H1 (cell line): ENCODE measurements at regions not wholly inside any gene's neighbourhood (a gene's known extent, or its start where the extent isn't known, plus 50 kb on each side); places are given as distances from the start of the nearest gene placed in this dataset.

Source experiments
- EP300 ChIP-seq, 2 experiments: IDR thresholded peaks; 1 replicate in 1 of 2; 2 replicates in 1 of 2; pipeline ENCODE4 v1.6.1; 2011 to 2012; ENCODE audit warnings: low read depth in 2 of 2, low read length in 2 of 2, mild to moderate bottlenecking in 2 of 2, borderline replicate concordance in 1 of 2, inconsistent platforms in 1 of 2, moderate library complexity in 1 of 2
- RFX5 ChIP-seq: IDR thresholded peaks from 2 replicates; pipeline ENCODE4 v1.6.1; 2011; ENCODE audit warnings: low read depth, low read length, improper control_type of control experiment, borderline replicate concordance
- SIX5 ChIP-seq: IDR thresholded peaks from 2 replicates; pipeline ENCODE4 v1.6.1; 2011; ENCODE audit warnings: mild to moderate bottlenecking, low read depth, low read length
- YY1 ChIP-seq: IDR thresholded peaks from 2 replicates; pipeline ENCODE4 v1.6.1; 2011; ENCODE audit warnings: low read depth, mild to moderate bottlenecking, low read length
- TF ChIP-seq, protein P1 (sequence below): IDR thresholded peaks from 2 replicates; pipeline ENCODE4 v1.6.1; 2011; ENCODE audit warnings: low read length, improper control_type of control experiment

DNA sequence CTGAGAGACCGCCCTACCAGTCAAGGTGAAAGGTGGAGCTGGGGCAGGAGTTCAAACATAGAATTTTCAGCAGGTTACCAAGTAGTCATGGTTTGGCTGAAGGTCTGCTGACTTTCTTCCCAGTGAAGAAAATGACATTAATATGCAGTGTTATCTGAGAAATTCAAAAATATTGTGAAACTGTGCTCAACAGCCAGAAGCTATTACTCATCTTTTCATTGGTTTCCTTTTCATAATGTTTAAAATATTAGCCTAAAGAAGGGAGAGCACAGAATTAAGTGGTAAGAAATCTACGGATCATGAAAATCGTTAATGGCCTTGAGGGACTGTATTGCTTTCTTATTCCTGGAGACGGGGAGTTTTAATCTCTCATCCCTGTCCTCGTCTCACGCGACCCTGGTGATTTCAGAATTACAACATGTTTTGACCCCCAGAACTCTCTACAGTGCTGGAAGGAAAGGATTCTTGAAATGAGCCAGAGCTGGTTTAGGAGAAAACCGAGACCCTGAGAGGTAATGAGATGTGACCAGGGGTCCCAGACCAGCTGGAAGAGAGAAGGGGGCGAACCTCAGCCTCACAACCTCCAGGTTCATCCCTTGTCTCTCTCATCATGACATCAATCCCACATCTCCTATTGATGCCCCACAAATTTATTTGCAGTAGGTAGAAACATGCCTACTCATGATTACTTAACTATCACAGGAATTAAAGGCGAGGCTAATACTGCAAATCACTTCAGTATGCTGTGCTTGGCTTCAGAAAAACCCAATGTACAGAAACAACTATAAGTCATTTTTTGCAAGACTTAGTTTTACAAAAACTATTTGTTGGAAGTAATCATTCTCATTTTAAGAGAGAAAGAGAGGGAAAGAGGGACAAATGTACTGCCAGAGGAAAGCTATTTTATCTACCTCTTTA, 209.5 kb downstream of the FNDC1 start:
- TF ChIP-seq YY1 (no peak), EP300 (IDR thresholded peaks at IDR 0.05; ENCODE audit: borderline replicate concordance in 1 of 2, low read depth in 2 of 2, low read length in 2 of 2) (no peak), RFX5 (no peak), SIX5 (no peak)
- TF ChIP-seq, protein P1, sequence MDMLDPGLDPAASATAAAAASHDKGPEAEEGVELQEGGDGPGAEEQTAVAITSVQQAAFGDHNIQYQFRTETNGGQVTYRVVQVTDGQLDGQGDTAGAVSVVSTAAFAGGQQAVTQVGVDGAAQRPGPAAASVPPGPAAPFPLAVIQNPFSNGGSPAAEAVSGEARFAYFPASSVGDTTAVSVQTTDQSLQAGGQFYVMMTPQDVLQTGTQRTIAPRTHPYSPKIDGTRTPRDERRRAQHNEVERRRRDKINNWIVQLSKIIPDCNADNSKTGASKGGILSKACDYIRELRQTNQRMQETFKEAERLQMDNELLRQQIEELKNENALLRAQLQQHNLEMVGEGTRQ, result no peak
